ENCODE measurements at regions not wholly inside any gene's neighbourhood (a gene's known extent, or its start where the extent isn't known, plus 50 kb on each side); places are given as distances from the start of the nearest gene placed in this dataset.

- DNase-seq (ENCODE audit: low spot score), result no peak
- TF ChIP-seq CTCF (IDR thresholded peaks at IDR 0.05), result no peak
Measured at GRCh38 chr2:126766295-126766968, 110.5 kb downstream of the GYPC start.

GRCh38 chr2:126766969-126767296 lies 111.0 kb downstream of the GYPC start:
- no peak for TF ChIP-seq CTCF (IDR thresholded peaks at IDR 0.05)
- ATAC-seq (ENCODE audit: low FRiP score) (no peak), DNase-seq (ENCODE audit: low spot score) (no peak)

More at GRCh38 chr2:126766295-126766968, 110.5 kb downstream of the GYPC start:
- no peak for ATAC-seq (ENCODE audit: low FRiP score)

- ATAC-seq (ENCODE audit: low FRiP score) (no peak), DNase-seq (ENCODE audit: low spot score) (no peak)
- no peak for TF ChIP-seq CTCF (IDR thresholded peaks at IDR 0.05)
Measured at GRCh38 chr2:126769118-126769517, 113.2 kb downstream of the GYPC start.

- TF ChIP-seq CTCF (IDR thresholded peaks at IDR 0.05), result no peak
- no peak for ATAC-seq (ENCODE audit: low FRiP score)
- no peak for DNase-seq (ENCODE audit: low spot score)
Measured at GRCh38 chr2:126770466-126770865, 114.5 kb downstream of the GYPC start.

GRCh38 chr2:126771094-126771493 lies 115.1 kb downstream of the GYPC start:
- DNase-seq (ENCODE audit: low spot score), result no peak
- no peak for ATAC-seq (ENCODE audit: low FRiP score)
- TF ChIP-seq CTCF (IDR thresholded peaks at IDR 0.05), result no peak

- ATAC-seq (ENCODE audit: low FRiP score) (no peak), DNase-seq (ENCODE audit: low spot score) (no peak)
- no peak for TF ChIP-seq CTCF (IDR thresholded peaks at IDR 0.05)
Measured at GRCh38 chr2:126771501-126772195, 115.7 kb downstream of the GYPC start.

- TF ChIP-seq CTCF (IDR thresholded peaks at IDR 0.05), result no peak
- no peak for ATAC-seq (ENCODE audit: low FRiP score)
- DNase-seq (ENCODE audit: low spot score), result no peak
Measured at GRCh38 chr2:126774290-126774689, 118.3 kb downstream of the GYPC start.

Data from omental fat pad (tissue), 3 donors.